Activated CD4-positive, alpha-beta T cell treated with anti-CD3 and anti-CD28 coated beads, Interleukin-2, amount 10 ng/mL, durations not matched to agents 7 days and 5 days (primary cell): ENCODE measurements at regions not wholly inside any gene's neighbourhood (a gene's known extent, or its start where the extent isn't known, plus 50 kb on each side); places are given as distances from the start of the nearest gene placed in this dataset.

ENCODE experiments used
- CTCF ChIA-PET: fragments of 350-600 bp; sonication (Branson Sonifier 250); formaldehyde crosslinking; loops from one replicate; lab custom pipeline; 2021; ENCODE audit warnings: antibody characterized with exemption; lab: Charles Lee
- POLR2A ChIA-PET: fragments of 350-600 bp; sonication (Branson Sonifier 250); formaldehyde crosslinking; loops from one replicate; lab custom pipeline; 2021; ENCODE audit warnings: antibody characterized with exemption; lab: Charles Lee
- DNase-seq: peaks from one replicate; pipeline ENCODE4 v3.0.0-alpha.2; 2020
- H3K27ac Mint-ChIP-seq: one replicate; pipeline ENCODE4 v1.8.0; 2021; ENCODE audit warnings: mild to moderate bottlenecking, moderate library complexity, mixed read lengths
- H3K27me3 Mint-ChIP-seq: one replicate; pipeline ENCODE4 v1.8.0; 2021; ENCODE audit warnings: mixed read lengths
- H3K36me3 Mint-ChIP-seq: one replicate; pipeline ENCODE4 v1.8.0; 2021; ENCODE audit warnings: low read depth, mixed read lengths
- H3K4me1 Mint-ChIP-seq: one replicate; pipeline ENCODE4 v1.8.0; 2021; ENCODE audit warnings: mixed read lengths
- H3K4me3 Mint-ChIP-seq: one replicate; pipeline ENCODE4 v1.8.0; 2021; ENCODE audit warnings: mild to moderate bottlenecking, moderate library complexity, mixed read lengths
- H3K9me3 Mint-ChIP-seq: one replicate; pipeline ENCODE4 v1.8.0; 2021; ENCODE audit warnings: mixed read lengths

DNA sequence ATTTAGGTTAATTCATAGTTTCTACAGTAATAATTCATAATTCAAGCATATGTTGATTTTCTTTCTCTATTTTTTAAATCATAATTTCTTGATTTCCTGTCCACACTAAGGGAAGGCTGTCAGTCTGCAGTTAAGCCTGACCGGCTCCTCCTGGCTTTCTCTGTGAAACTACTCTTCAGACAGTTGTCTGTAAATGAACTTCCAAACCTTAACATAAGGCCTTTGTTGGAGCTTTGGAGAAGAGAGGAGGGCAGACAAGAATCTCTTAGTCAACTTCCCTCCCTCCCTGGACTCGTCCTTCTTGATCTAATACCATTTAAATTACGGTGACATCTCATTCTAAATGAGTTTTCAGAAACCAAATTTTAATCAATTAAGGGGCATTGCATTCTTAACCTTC is 404.1 kb upstream of the ST6GAL2 start:
- ChIA-PET POLR2A (no interaction called here), CTCF (no interaction called here)
- Mint-ChIP-seq H3K36me3 (no peaks in the 10 kb centered on the region), H3K9me3 (no peaks in the 10 kb centered on the region), H3K27ac (no peak overlapping the region), H3K27me3 (no peaks in the 10 kb centered on the region), H3K4me3 (no peak overlapping the region), H3K4me1 (no peaks in the 10 kb centered on the region)
- no peak for DNase-seq

DNA sequence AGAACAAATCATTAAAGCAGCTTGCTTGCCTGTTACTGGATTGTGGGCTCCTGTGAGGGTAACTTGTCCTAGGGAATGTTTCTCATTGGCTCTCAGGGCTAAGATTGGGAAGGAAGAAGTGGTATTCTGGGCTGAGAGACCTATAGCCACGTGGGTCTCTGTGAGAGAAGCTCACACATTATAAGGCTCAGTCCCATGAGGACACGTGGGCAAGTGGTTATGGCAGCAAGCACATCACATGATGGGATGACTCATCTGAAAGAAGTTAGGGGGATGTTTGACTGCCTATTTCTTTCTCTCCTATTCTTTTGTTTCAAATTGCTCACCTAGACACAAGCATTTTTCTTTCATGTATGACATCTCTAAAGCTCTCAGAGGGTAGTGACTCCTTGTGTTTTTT is 418.0 kb upstream of the ST6GAL2 start:
- no peaks in the 10 kb centered on the region for H3K4me1 Mint-ChIP-seq
- no peak for DNase-seq
- no peaks in the 10 kb centered on the region for H3K36me3 Mint-ChIP-seq
- CTCF ChIA-PET = no interaction called here
- no peaks in the 10 kb centered on the region for H3K9me3 Mint-ChIP-seq
- no peak overlapping the region for H3K4me3 Mint-ChIP-seq
- POLR2A ChIA-PET = no interaction called here
- no peaks in the 10 kb centered on the region for H3K27me3 Mint-ChIP-seq
- H3K27ac Mint-ChIP-seq = no peak overlapping the region

DNA sequence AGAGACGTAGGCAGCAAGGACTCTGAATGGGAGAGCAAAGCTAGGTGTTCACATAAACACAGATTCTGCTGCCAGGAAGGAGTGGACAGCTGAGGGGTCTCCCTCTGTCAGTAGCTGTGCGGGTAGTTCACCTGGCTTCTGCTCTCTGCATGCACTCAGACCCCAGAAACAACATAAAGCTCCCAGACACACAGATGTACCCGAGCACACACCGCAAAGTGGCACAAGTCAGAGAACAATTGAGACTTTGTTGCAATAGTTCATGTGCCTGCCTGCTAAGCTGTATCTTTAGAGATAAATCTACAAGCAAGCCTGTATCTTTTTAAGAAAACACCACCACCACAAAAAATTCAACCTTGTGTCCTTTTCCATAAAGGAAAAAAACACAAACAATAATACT is 420.0 kb upstream of the ST6GAL2 start:
- H3K9me3 Mint-ChIP-seq = peaks cover 4% of the 10 kb centered on the region
- ChIA-PET CTCF (no interaction called here), POLR2A (no interaction called here)
- no peaks in the 10 kb centered on the region for H3K4me1 Mint-ChIP-seq
- H3K27ac Mint-ChIP-seq = no peak overlapping the region
- no peaks in the 10 kb centered on the region for H3K27me3 Mint-ChIP-seq
- no peaks in the 10 kb centered on the region for H3K36me3 Mint-ChIP-seq
- no peak for DNase-seq
- H3K4me3 Mint-ChIP-seq = no peak overlapping the region

DNA sequence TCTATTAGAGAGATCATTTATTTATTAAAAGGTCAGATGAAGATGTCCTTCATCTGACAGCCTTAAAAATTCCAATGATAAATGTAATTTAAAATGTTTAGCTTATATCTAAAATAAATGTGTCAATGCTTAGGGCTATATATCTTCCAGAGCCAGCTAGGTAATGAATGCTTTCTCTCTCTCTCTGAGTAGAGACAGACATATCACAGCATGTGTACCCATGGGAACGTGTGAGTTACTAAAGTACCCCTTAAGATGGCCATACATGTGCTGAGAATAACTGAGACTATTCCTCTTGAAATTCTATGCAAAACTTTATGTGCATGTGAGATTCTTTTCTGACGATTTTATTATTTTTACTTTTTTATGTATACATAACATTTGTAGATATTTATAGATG is 420.9 kb upstream of the ST6GAL2 start:
- Mint-ChIP-seq H3K27ac (no peak overlapping the region), H3K4me3 (no peak overlapping the region), H3K36me3 (no peaks in the 10 kb centered on the region), H3K4me1 (no peaks in the 10 kb centered on the region), H3K27me3 (no peaks in the 10 kb centered on the region), H3K9me3 (peaks cover 4% of the 10 kb centered on the region)
- no peak for DNase-seq
- CTCF ChIA-PET = no interaction called here
- POLR2A ChIA-PET = no interaction called here

DNA sequence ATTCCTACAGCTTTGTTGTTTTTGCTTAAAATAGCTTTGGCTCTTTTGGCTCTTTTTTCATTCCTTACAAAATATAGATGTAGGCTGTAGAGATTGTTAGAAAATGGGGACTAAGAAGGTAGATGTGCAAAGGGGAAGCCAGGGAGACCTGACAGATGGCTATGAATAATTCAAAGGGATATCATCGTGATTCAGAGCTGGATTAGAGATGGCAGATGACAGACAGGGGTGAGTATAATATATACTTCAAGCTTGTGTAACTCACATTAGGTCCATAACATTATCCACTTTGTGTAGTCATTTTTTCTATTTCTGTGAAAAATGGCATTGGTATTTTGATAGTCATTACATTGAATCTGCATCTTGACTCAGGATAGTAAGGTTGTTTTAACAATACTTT is 422.9 kb upstream of the ST6GAL2 start:
- ChIA-PET CTCF (no interaction called here), POLR2A (no interaction called here)
- Mint-ChIP-seq H3K4me1 (no peaks in the 10 kb centered on the region), H3K4me3 (no peak overlapping the region), H3K9me3 (peaks cover 4% of the 10 kb centered on the region), H3K27ac (no peak overlapping the region), H3K36me3 (no peaks in the 10 kb centered on the region), H3K27me3 (no peaks in the 10 kb centered on the region)
- no peak for DNase-seq

DNA sequence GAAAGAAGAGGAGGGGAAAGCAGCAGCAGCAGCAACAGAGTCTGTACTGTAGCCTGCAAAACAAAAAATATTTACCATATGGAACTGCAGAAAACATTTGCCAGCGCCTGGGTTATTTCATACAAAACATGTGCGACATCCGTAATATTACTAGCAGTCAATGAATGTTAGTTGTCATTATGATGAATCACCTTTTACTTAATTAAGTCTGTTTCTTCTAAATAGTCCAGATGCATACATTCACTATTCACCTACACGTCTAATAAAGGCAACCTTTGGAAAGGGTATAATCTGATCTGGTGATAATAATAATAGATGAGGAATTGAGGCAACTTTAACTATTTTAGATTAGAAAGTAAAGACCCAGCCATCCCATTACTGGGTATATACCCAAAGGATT is 426.3 kb upstream of the ST6GAL2 start:
- ChIA-PET CTCF (no interaction called here), POLR2A (no interaction called here)
- peaks cover 4% of the 10 kb centered on the region for H3K9me3 Mint-ChIP-seq
- no peak overlapping the region for H3K27ac Mint-ChIP-seq
- no peak for DNase-seq
- H3K4me1 Mint-ChIP-seq = no peaks in the 10 kb centered on the region
- H3K4me3 Mint-ChIP-seq = no peak overlapping the region
- H3K36me3 Mint-ChIP-seq = no peaks in the 10 kb centered on the region
- no peaks in the 10 kb centered on the region for H3K27me3 Mint-ChIP-seq

DNA sequence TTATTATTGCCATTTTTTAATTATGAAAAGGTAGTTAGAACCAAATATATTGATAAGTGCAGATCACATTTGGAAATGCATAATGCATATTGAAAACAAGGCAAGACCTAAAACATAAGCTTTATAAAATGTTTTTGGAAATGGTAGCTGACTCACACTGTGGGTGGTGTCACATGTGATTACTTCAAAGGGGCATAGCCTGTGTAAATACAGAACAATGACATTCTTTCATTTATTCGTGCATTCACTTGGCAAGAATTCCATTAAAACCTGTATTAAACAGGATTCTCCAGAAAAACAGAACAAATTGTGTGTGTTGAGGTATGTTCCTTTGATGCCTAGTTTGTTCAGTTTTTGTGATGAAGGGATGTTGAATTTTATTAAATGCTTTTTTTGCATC is 427.3 kb upstream of the ST6GAL2 start:
- Mint-ChIP-seq H3K4me3 (no peak overlapping the region), H3K9me3 (peaks cover 4% of the 10 kb centered on the region), H3K4me1 (no peaks in the 10 kb centered on the region), H3K36me3 (no peaks in the 10 kb centered on the region), H3K27me3 (no peaks in the 10 kb centered on the region), H3K27ac (no peak overlapping the region)
- POLR2A ChIA-PET = no interaction called here
- DNase-seq = no peak
- CTCF ChIA-PET = no interaction called here

DNA sequence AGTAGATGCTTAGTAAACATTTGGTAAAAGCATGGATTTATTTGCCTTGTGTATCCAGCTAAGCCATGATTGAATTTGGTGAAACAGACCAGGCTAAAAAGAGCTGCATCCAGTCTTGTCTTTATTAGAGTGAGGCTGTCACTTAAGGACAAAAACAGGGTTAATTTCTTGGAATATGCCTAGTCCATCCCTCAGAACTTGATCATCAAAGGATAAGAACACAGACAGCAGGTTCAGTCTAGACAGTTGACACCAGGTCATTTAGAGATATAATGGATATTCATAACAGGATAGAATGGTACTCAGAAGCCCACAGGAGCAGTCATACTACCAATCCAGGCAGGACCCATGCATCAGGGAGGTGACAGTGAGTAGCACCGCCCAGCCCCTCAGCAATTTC is 434.9 kb upstream of the ST6GAL2 start:
- no peaks in the 10 kb centered on the region for H3K36me3 Mint-ChIP-seq
- no peaks in the 10 kb centered on the region for H3K4me1 Mint-ChIP-seq
- no peak for DNase-seq
- no peaks in the 10 kb centered on the region for H3K27me3 Mint-ChIP-seq
- no peak overlapping the region for H3K27ac Mint-ChIP-seq
- no peak overlapping the region for H3K4me3 Mint-ChIP-seq
- POLR2A ChIA-PET = no interaction called here
- CTCF ChIA-PET = no interaction called here
- H3K9me3 Mint-ChIP-seq = peaks cover 2% of the 10 kb centered on the region

DNA sequence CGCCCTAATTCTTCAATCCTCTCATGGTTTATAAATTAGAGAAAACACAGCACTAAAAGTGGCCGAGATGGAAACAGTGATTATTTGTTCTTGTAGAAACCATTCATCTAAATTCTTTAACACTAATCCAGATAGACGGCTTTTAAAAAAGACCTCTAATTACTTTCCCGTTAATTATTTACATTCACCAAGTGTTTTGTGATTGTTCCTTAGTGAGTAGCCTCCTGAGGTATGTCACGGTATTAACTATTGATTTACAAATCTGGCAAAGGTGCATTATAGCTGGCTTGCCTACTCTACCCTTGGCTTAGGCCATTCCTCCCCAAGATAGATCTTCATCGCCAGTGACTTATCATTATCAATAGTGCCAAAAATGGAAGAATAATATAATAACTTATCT is 436.4 kb upstream of the ST6GAL2 start:
- Mint-ChIP-seq H3K27ac (no peak overlapping the region), H3K4me1 (no peaks in the 10 kb centered on the region), H3K9me3 (peaks cover 2% of the 10 kb centered on the region), H3K27me3 (no peaks in the 10 kb centered on the region), H3K36me3 (no peaks in the 10 kb centered on the region), H3K4me3 (no peak overlapping the region)
- POLR2A ChIA-PET = no interaction called here
- DNase-seq = no peak
- CTCF ChIA-PET = no interaction called here

DNA sequence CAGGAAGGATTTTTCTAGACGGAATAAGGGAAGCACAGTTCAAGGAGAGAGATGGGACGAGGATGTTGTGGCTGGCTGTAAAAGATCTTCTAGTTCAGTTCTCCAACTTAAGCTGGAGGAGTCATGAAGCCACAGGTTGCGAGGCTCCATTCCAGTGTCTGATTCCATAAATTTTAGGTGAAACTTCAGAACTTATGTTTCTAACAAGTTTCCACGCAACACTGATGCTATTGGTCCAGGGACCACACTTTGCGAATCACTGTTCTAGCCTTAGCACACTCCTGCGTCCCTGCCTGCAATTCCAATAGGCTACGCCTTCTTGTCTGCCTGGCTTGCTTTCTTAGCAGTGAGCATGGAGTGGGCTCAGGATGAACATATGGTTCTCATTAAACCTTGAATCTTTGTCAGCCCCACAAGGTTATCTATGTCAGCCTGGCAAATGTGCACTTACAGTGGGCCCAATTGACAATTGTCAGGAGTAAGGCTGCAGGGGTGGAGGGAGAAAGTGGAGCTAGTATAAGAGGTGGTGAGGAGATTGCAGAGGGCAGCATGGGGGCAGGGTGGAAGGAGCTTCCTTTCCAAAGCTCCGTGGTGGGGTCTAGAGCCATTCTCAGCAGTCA is 438.1 kb upstream of the ST6GAL2 start:
- Mint-ChIP-seq H3K27me3 (no peaks in the 10 kb centered on the region), H3K4me3 (no peak overlapping the region), H3K4me1 (no peaks in the 10 kb centered on the region), H3K27ac (no peak overlapping the region), H3K36me3 (no peaks in the 10 kb centered on the region), H3K9me3 (peaks cover 2% of the 10 kb centered on the region)
- no peak for DNase-seq
- ChIA-PET CTCF (no interaction called here), POLR2A (no interaction called here)

DNA sequence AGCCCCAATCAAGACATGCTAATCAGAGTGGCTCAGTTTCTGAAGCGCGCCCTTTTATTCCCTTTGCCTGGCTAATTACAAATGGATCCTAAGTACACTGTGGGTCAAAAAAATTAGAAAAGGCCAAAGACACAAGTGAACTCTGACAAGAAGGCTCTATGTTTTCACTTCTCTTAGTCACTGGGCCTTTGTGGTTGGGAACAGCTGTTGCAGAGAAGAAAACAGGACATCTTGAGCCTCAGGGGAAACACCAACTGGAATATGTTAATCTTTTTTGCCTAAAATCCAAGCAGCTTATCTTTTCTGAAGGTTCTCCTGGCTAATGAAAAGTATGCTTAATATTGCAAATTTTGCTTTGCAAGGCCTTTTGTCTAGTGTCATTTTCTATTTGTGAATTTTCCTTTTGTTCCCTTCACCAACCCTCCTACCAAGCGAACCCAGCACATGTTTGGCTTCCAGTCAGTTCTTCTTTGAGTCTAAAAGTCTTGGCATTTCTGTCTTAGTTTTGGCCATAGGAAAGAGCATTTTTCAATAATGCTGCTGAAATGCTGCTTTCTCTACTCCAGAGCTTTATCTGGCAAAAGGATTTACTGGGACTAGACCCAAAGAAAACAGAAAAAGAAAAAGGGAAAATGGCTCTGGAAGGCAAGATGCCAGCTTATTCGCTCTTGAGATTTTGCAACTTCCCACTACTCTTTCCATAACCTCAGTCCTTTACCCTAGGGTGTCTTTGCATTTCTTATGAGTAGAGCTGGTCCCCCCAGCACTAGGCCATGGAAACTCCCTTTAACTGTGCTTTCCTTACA is 440.2 kb upstream of the ST6GAL2 start:
- H3K4me3 Mint-ChIP-seq = no peak overlapping the region
- no peaks in the 10 kb centered on the region for H3K27me3 Mint-ChIP-seq
- no peak for DNase-seq
- ChIA-PET POLR2A (no interaction called here), CTCF (no interaction called here)
- peaks cover 14% of the 10 kb centered on the region for H3K9me3 Mint-ChIP-seq
- no peak overlapping the region for H3K27ac Mint-ChIP-seq
- H3K4me1 Mint-ChIP-seq = no peaks in the 10 kb centered on the region
- H3K36me3 Mint-ChIP-seq = no peaks in the 10 kb centered on the region

DNA sequence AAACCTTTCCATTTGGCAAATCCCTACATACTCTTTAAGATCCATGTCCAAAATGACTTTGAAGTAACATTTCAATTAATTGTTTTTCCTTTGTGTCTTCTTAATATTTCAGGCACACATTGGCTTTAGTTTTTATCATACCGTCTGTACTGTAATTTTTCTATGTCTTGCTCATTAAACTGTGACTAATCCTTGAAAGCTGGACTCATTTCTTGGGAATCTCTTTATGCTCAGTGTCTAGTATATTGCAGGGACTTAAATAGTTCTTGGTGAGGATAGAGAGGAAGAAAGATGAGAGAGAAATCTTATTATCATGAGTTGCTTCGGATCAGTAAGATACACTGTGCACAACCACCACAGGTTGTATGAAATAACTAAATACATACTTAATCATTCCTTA is 448.3 kb upstream of the ST6GAL2 start:
- H3K27me3 Mint-ChIP-seq = no peaks in the 10 kb centered on the region
- no peaks in the 10 kb centered on the region for H3K4me1 Mint-ChIP-seq
- POLR2A ChIA-PET = no interaction called here
- H3K9me3 Mint-ChIP-seq = peaks cover 15% of the 10 kb centered on the region
- CTCF ChIA-PET = no interaction called here
- no peak overlapping the region for H3K4me3 Mint-ChIP-seq
- H3K36me3 Mint-ChIP-seq = no peaks in the 10 kb centered on the region
- H3K27ac Mint-ChIP-seq = no peak overlapping the region
- DNase-seq = no peak

DNA sequence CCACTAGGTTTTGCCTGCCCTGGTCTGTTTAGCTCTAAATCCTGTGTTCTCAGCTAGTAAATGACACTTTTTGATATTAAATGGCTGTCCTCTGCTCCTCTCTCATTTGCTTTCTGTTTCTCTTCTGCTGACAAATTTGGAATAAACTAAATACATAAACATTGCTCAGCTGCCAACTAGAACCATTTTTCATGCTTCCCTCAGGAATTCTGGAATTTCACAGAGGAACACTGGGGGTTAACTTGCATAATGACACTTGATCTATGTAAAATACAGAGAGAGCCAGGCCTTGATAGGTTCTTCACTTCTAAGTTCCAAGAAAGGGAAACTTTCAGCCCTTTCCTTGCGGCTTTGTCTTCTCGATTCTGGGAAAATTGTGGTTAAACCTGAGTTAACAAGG is 450.6 kb upstream of the ST6GAL2 start:
- DNase-seq = no peak
- POLR2A ChIA-PET = no interaction called here

More for the DNA sequence above, 450.6 kb upstream of the ST6GAL2 start:
- Mint-ChIP-seq H3K4me3 (no peak overlapping the region), H3K27ac (no peak overlapping the region), H3K36me3 (no peaks in the 10 kb centered on the region), H3K27me3 (no peaks in the 10 kb centered on the region), H3K4me1 (no peaks in the 10 kb centered on the region), H3K9me3 (peaks cover 3% of the 10 kb centered on the region)
- CTCF ChIA-PET = no interaction called here
